HCT116 (cell line): ENCODE measurements at regions not wholly inside any gene's neighbourhood (a gene's known extent, or its start where the extent isn't known, plus 50 kb on each side); places are given as distances from the start of the nearest gene placed in this dataset.

Experiments
- CEBPB ChIP-seq: IDR thresholded peaks from 2 replicates; pipeline ENCODE4 v1.6.1; 2012; ENCODE audit warnings: low read depth
- EZH2 ChIP-seq: fragments of 200-600 bp; sonication (generic); IDR thresholded peaks from 2 replicates; pipeline ENCODE4 v1.6.1; 2017; ENCODE audit warnings: antibody characterized with exemption, mixed run types
- EZH2phosphoT487 ChIP-seq: fragments of 200-600 bp; IDR thresholded peaks from 2 replicates; pipeline ENCODE4 v1.6.1; 2018; ENCODE audit warnings: antibody characterized with exemption, borderline replicate concordance
- JUND ChIP-seq: IDR thresholded peaks from 2 replicates; pipeline ENCODE4 v1.6.1; 2012
- MAX ChIP-seq: IDR thresholded peaks from 2 replicates; pipeline ENCODE4 v1.6.1; 2012
- POLR2A ChIP-seq: IDR thresholded peaks from 2 replicates; pipeline ENCODE4 v1.7.0; 2011; ENCODE audit warnings: borderline replicate concordance; ENCODE audit not compliant: insufficient read depth, insufficient read length; ENCODE audit errors: extremely low read depth
- POLR2AphosphoS5 ChIP-seq: IDR thresholded peaks from 2 replicates; pipeline ENCODE4 v1.6.1; 2011; ENCODE audit warnings: mild to moderate bottlenecking, low read depth, low read length, moderate library complexity
- SRF ChIP-seq: IDR thresholded peaks from 2 replicates; pipeline ENCODE4 v1.6.1; 2012; ENCODE audit warnings: low read depth
- TCF7L2 ChIP-seq: IDR thresholded peaks from 2 replicates; pipeline ENCODE4 v1.7.0; 2011; ENCODE audit warnings: borderline replicate concordance, inconsistent platforms; ENCODE audit not compliant: insufficient read depth, insufficient read length; ENCODE audit errors: extremely low read depth
- YY1 ChIP-seq: IDR thresholded peaks from 2 replicates; pipeline ENCODE4 v1.6.1; 2011; ENCODE audit warnings: low read length, low read depth, moderate library complexity, mild to moderate bottlenecking; ENCODE audit not compliant: insufficient replicate concordance; ENCODE audit errors: extremely low read depth
- ZBTB33 ChIP-seq: IDR thresholded peaks from 2 replicates; pipeline ENCODE4 v1.6.1; 2011; ENCODE audit warnings: mild to moderate bottlenecking, low read length, moderate library complexity; ENCODE audit not compliant: insufficient replicate concordance; ENCODE audit errors: extremely low read depth
- TF ChIP-seq, protein P1 (sequence below), 3 experiments: fragments of 200-600 bp in 1 of 3; sonication (generic) in 1 of 3; IDR thresholded peaks in 2 of 3; conservative IDR thresholded peaks in 1 of 3; 2 replicates each; pipeline ENCODE4 v1.5.1; 2012 to 2017; ENCODE audit warnings: low read depth in 2 of 3, low read length in 2 of 3, antibody characterized with exemption in 1 of 3, borderline replicate concordance in 1 of 3, control low read depth in 1 of 3, mild to moderate bottlenecking in 1 of 3, mixed read lengths in 1 of 3, mixed run types in 1 of 3, moderate library complexity in 1 of 3; ENCODE audit not compliant: insufficient read depth in 1 of 3

- TF ChIP-seq POLR2A = no peak
- no peak for TF ChIP-seq EZH2
- TF ChIP-seq TCF7L2 = no peak
- TF ChIP-seq EZH2phosphoT487 = no peak
- TF ChIP-seq, protein P1, sequence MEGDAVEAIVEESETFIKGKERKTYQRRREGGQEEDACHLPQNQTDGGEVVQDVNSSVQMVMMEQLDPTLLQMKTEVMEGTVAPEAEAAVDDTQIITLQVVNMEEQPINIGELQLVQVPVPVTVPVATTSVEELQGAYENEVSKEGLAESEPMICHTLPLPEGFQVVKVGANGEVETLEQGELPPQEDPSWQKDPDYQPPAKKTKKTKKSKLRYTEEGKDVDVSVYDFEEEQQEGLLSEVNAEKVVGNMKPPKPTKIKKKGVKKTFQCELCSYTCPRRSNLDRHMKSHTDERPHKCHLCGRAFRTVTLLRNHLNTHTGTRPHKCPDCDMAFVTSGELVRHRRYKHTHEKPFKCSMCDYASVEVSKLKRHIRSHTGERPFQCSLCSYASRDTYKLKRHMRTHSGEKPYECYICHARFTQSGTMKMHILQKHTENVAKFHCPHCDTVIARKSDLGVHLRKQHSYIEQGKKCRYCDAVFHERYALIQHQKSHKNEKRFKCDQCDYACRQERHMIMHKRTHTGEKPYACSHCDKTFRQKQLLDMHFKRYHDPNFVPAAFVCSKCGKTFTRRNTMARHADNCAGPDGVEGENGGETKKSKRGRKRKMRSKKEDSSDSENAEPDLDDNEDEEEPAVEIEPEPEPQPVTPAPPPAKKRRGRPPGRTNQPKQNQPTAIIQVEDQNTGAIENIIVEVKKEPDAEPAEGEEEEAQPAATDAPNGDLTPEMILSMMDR (IDR thresholded peaks at IDR 0.05 in 2 of 3, conservative IDR thresholded peaks at IDR 0.05 in 1 of 3; ENCODE audit: borderline replicate concordance in 1 of 3, insufficient read depth in 1 of 3, low read depth in 2 of 3, low read length in 2 of 3) = no peak
- no peak for TF ChIP-seq YY1
- no peak for TF ChIP-seq JUND
- TF ChIP-seq CEBPB = no peak
- TF ChIP-seq POLR2AphosphoS5 = no peak
- TF ChIP-seq SRF = no peak
- no peak for TF ChIP-seq ZBTB33
- TF ChIP-seq MAX = no peak
Measured at GRCh38 chr16:76201385-76201784, 75.8 kb upstream of the CNTNAP4 start.
